ENCODE measurements at regions not wholly inside any gene's neighbourhood (a gene's known extent, or its start where the extent isn't known, plus 50 kb on each side); places are given as distances from the start of the nearest gene placed in this dataset.
A peak's percentile ranks its signal among the peaks of the same experiment; 100 is the strongest.

- no peak for DNase-seq (ENCODE audit: low read depth, low spot score)
Measured at GRCh38 chr1:201589186-201589585, 50.3 kb downstream of the NAV1 start.

GRCh38 chr1:201590474-201590873 lies 51.5 kb downstream of the NAV1 start:
- no peak for DNase-seq (ENCODE audit: low read depth, low spot score)

- DNase-seq (ENCODE audit: low read depth, low spot score), result no peak
Measured at GRCh38 chr1:201591348-201591747, 52.4 kb downstream of the NAV1 start.

DNA sequence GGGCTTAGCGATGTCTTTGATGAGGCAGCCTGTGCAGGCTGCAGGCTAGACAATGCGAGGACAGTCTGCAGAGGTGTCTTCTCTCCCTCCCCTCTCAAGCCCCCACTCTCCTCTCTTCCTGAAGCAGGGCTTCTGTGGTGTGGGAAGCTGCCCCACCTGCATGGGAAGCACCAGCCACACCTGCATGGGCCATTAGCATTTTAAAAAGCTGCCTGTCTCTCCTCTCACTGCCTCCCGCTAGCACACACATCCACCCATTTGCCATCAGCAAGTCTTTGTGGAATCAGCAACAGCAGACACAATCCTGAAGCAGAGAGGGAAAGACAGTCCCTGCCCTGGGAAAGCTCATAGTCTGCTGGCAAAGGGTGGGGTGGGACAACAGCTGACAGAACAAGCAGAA lies 53.1 kb downstream of the NAV1 start:
- no peak for DNase-seq (ENCODE audit: low read depth, low spot score)

- DNase-seq (ENCODE audit: low read depth, low spot score), result peak; percentile 52
Measured at GRCh38 chr1:201593200-201593921, 54.4 kb downstream of the NAV1 start.

- no peak for DNase-seq (ENCODE audit: low read depth, low spot score)
Measured at GRCh38 chr1:201594575-201595245, 55.8 kb downstream of the NAV1 start.

- no peak for DNase-seq (ENCODE audit: low read depth, low spot score)
Measured at GRCh38 chr1:201595381-201595780, 56.5 kb downstream of the NAV1 start.

DNA sequence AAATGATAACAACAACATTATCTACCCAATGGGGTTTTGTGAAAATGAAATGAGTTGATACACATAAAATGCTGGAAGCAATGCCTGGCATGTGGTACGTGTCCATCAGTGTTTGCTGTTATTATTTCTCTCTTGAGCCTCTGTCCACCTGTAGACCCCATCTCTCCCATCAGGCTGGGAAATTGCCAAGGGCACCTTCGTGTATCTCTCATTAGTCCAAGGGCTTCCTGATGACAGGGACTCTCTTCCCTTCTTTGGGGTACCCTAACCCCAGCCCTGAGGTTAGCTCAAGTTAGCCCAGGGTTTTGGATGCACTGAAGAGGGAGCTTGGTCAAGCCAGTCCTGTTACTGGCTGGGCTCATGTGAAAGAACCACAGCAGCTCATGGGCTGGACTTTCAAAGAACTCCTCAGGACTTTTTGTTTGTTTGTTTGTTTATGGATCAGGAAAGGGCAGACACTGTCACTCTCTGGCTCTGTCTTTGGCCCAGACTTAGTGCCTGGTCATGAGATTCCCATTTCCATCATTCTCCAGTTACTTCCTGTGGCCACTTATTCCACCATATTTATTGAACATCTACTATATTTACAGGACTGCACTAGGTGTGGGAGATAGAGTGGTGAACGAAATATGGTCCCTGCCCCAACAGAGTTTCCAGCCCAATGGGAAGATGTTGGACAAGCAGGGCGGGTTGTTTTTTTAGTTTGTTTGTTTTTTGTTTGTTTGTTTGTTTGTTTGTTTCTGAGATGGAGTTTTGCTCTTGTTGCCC lies 57.4 kb downstream of the NAV1 start:
- DNase-seq (ENCODE audit: low read depth, low spot score), result no peak

- no peak for DNase-seq (ENCODE audit: low read depth, low spot score)
Measured at GRCh38 chr1:201597551-201598230, 58.8 kb downstream of the NAV1 start.

GRCh38 chr1:201598396-201598795 lies 59.5 kb downstream of the NAV1 start:
- DNase-seq (ENCODE audit: low read depth, low spot score), result no peak

DNA sequence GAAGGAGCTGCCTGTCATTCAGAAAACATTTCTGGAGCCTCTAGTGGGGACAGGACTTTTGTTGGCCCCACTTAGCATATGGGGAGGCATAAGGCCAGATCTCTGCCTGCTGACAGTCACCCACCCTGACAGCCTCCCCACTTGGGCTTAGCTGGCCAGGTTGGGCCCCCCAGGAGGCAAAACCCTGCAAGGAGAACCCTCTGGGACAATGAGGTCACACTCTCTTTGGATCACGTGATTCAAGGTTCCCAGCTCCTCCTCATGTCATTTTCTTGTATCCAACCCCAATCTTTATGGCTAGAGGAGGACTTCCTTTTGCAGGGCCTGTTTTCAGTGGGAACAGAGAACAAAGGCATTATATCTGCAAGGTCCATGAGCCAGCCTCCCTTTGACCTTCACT lies 60.0 kb downstream of the NAV1 start:
- DNase-seq (ENCODE audit: low read depth, low spot score), result no peak

DNA sequence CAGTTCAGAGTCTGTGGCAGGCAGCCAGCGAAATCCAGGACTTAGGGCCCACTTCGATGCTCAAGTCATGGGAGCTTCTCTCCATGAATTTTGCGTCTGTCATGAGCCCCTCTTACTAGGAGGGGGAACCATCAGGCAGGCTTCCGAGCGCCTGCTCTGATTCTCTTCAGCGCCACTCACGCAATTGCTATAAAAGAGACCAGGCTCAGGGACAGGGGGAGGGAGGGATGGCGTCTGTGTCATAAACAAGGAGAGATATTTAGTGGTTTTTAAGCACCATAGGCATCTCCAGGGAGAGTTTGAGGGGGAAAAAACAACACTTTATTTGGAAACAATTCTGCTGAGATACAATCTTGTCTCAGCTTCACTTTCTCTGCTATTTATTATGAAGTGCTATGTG lies 60.6 kb downstream of the NAV1 start:
- DNase-seq (ENCODE audit: low read depth, low spot score), result no peak

GRCh38 chr1:201602413-201603265 lies 63.7 kb downstream of the NAV1 start:
- DNase-seq (ENCODE audit: low read depth, low spot score), result peak; percentile 37

GRCh38 chr1:201603613-201604232 lies 64.8 kb downstream of the NAV1 start:
- no peak for DNase-seq (ENCODE audit: low read depth, low spot score)

GRCh38 chr1:201605385-201606010 lies 66.6 kb downstream of the NAV1 start:
- peak; percentile 47 for DNase-seq (ENCODE audit: low read depth, low spot score)

DNA sequence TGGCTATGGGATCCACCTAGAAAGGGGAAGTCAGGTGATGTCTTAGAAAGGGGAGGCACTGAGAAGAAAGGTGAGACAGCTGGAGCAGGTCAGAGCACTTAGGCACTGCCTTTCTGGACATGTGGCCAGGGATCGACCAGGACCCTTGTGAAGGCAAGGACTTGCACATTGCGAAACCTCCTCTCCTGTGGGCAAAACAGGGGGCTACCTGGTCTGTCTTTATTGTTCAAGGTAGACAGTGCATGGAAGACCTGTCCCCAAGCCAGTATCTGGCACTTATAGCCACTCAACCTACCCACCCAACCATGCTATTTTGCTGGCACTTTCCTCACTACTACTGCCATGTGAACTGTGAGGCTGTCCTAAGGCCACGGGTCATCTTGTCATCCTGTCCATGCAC lies 67.2 kb downstream of the NAV1 start:
- no peak for DNase-seq (ENCODE audit: low read depth, low spot score)

GRCh38 chr1:201606623-201607022 lies 67.7 kb downstream of the NAV1 start:
- no peak for DNase-seq (ENCODE audit: low read depth, low spot score)

- no peak for DNase-seq (ENCODE audit: low read depth, low spot score)
Measured at GRCh38 chr1:201608635-201609395, 69.9 kb downstream of the NAV1 start.

GRCh38 chr1:201609661-201610318 lies 70.9 kb downstream of the NAV1 start:
- DNase-seq (ENCODE audit: low read depth, low spot score), result no peak

Measured in brain pericyte (primary cell).